NCI-H526 treated with DMSO at 0.1 percent for 48 hours (cell line): ENCODE measurements at regions not wholly inside any gene's neighbourhood (a gene's known extent, or its start where the extent isn't known, plus 50 kb on each side); places are given as distances from the start of the nearest gene placed in this dataset.

ENCODE experiments used
- DNase-seq: peaks from one replicate; lab custom pipeline; 2025; lab: John Stamatoyannopoulos, UW

- DNase-seq, result no peak
These were observed 806.2 kb downstream of the TBC1D22A start for GRCh38 chr22:47568700-47569099.

- no peak for DNase-seq
These were observed 805.0 kb downstream of the TBC1D22A start for GRCh38 chr22:47567126-47568090.

- no peak for DNase-seq
These were observed 804.0 kb downstream of the TBC1D22A start for GRCh38 chr22:47566491-47566890.

DNA sequence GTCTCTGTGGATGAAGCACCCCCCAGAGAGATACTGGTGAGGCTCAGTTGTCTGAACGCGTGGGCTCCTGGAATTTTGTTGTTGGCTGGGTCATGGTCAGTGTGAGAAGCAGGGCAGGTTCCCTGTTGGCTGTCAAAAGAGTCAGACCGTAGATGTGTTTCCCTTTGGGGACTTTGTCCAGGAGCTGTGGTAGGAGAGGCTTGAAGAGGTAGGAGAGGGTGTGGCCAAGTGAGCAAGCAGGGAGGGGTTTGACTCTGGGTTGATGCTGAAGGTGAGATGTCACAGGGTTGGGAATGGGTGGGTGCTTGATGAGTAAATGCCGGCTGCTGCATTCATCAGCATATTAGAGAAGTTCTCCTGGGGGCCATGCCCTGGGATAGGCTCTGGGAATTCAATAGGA is 803.2 kb downstream of the TBC1D22A start:
- no peak for DNase-seq

- no peak for DNase-seq
These were observed 802.4 kb downstream of the TBC1D22A start for GRCh38 chr22:47564651-47565434.

GRCh38 chr22:47564158-47564450 is 801.7 kb downstream of the TBC1D22A start:
- no peak for DNase-seq

- no peak for DNase-seq
These were observed 801.1 kb downstream of the TBC1D22A start for GRCh38 chr22:47563406-47564157.

DNA sequence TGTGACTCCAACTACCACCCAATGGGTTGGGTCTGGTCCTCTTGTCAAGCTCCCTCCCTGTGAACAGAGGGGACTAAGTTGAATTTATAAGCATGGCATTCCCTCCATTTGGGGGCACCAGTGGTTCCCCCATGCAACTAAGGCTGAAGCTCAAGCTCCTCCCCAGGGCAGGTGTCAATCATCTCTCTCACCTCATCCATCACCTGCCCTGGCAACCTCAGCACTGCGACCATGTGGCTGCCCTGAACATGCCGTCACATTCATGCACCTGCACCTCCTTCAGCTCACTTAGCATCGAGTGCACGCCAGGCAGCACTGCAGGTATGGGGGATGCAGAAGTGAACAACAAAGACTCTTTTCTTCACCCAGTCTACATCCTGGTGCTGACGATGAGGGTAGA is 799.3 kb downstream of the TBC1D22A start:
- DNase-seq, result no peak

GRCh38 chr22:47561115-47561675 is 798.7 kb downstream of the TBC1D22A start:
- no peak for DNase-seq

- no peak for DNase-seq
These were observed 796.6 kb downstream of the TBC1D22A start for GRCh38 chr22:47558828-47559700.

DNA sequence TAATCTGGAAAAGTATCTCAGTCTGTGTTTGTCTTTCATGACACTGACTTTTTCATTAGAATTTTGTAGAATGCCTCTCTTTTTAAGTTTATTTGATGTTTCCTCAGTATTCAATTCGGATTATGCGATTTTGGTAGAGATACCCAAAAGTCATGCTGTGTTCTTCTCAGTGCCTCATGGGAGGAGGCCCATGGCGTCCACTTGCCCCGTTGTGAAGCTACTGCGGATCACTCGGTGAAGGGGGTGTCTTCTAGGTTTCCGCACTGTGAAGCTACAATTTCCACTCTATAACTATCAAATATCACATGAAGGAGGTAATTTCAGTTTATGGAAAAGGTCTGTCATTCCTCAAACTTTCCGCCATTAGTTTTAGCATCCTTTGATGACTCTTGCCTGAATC is 794.0 kb downstream of the TBC1D22A start:
- DNase-seq, result no peak

- no peak for DNase-seq
These were observed 791.0 kb downstream of the TBC1D22A start for GRCh38 chr22:47553436-47553835.

DNA sequence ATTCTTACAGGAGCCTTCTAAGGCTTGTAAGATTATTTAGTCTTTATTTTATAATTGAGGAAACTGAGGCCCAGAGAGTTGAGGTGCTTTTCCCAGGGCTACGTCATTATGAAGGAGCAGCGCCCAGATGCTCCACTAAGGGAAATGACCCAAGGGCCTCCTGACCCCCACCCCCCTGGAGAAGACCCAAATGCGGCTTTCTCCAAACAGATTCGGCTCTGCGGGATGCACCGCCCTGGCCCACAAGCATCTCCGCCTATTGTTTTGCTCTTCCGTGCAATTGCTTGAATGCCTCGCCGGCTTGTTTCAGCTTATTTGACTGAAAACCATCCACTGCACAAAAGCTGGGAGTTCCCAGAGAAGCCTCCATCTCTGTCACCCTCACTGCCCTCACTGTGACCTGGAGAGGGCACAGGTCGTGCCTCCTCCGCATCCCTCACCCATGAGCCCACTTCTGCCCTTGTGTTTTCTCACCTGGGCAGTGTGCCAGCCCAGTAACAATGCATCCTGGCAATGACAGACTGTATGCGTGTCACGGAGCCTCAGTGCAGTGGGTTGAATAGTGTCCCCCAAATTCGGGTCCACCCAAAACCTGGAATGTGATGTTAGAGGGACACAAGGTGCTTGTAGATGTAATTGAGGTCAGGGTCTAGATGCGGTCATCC is 790.2 kb downstream of the TBC1D22A start:
- DNase-seq, result no peak

GRCh38 chr22:47552024-47552423 is 789.6 kb downstream of the TBC1D22A start:
- DNase-seq, result no peak

GRCh38 chr22:47551431-47551775 is 789.0 kb downstream of the TBC1D22A start:
- DNase-seq, result no peak

DNA sequence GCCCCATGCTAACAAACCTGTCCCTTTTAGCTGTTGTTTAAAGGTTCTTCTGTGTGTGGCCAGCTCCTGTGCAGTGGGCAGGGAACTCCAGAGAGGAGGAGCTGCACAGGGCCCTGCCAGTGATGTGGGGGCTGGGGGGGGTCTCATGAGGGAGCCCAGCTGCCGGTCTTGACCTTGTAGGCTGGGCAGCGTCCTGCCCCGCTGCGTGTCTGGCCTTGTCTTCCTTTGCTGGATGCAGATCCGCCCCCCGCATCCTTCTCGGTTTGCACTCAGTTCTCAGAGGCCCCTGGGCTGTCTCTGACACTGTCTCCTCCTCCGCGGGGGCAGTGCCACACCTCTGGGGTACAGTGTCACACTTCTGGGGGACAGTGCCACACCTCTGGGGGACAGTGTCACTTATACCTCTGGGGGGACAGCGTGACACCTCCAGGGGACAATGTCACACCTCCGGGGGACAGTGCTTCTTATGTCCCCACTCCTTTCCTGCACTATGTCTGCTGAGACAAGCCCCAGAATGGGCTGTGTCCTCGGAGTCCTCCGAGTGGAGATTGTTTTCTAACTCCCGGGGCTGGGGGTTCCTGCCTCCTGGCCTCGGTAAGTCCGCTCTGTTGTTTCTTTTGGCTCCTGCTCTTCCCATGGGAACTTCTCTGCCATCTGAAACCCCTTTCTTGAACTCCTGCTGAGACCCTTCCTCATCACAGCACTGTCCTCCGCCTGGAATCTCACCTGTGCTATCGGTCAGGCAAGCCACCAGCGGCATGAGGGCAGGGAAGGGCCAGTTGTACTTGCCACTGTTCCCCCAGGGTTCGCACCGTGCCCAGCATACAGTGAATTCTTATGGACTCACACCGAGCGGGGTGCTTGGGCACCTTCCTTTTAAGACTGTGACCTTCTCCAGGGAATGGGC is 788.3 kb downstream of the TBC1D22A start:
- no peak for DNase-seq

GRCh38 chr22:47549741-47550340 is 787.4 kb downstream of the TBC1D22A start:
- DNase-seq, result no peak

DNA sequence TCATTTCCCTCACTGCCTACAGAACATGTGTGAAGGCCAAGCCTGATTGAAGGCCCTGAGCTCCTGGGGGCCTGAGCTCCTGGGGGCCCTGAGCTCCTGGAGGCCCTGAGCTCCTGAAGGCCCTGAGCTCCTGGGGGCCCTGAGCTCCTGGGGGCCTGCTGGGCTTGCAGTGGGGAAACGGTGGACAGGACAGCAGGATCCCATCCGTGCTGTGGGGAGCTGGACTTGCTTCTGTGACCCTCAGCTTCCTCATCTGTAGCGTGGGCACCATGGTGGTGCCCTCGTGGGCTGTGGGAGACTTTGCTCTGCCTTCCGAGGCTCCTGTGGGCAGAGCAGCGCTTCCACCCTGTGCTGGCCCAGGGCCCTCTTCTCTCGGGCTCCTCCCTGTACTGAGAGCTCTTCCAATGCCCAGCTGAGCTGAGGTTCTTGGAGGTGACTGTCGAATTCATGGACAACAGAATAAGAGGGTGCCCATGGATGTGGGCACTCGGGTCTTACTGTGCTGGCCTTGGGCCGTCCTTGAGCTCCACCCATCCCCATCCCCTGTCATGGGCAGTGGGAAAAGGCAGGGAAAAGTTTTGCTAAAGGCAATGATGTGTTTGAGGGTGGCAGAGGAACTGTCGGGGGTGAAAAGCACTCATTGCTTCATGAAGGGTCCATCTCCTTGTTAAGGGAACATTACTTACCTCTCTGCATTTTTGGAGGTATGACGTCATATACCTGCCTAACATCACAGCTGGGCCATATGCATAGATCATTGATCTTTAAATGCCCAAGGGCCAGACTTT is 786.7 kb downstream of the TBC1D22A start:
- no peak for DNase-seq
